GM23338 (cell line): ENCODE measurements at regions not wholly inside any gene's neighbourhood (a gene's known extent, or its start where the extent isn't known, plus 50 kb on each side); places are given as distances from the start of the nearest gene placed in this dataset.

ENCODE experiments used
- ATAC-seq: fragments of 200-7000 bp; cut with Tn5 transposase; 3 replicates; pipeline ENCODE4 v1.9.1; 2020
- DNase-seq: peaks from one replicate; pipeline ENCODE4 v3.0.0-alpha.2; 2015; ENCODE audit warnings: low spot score
- H2AFZ ChIP-seq: fragments of 200-600 bp; sonication (generic); 2 replicates; pipeline ENCODE4 v1.8.0; 2016; ENCODE audit warnings: antibody characterized with exemption, mild to moderate bottlenecking, moderate library complexity
- H3F3A ChIP-seq: fragments of 200-600 bp; sonication (generic); replicated peaks from 2 replicates; pipeline ENCODE4 v1.8.0; 2017; ENCODE audit warnings: antibody characterized with exemption, mixed run types, low read depth
- H3K27ac ChIP-seq: fragments of 200-600 bp; sonication (generic); 2 replicates; pipeline ENCODE4 v1.6.1; 2016; ENCODE audit warnings: low read depth
- H3K27me3 ChIP-seq: fragments of 200-600 bp; sonication (generic); 2 replicates; pipeline ENCODE4 v1.8.0; 2016; ENCODE audit warnings: mild to moderate bottlenecking, mixed run types, moderate library complexity; ENCODE audit not compliant: insufficient read depth
- H3K36me3 ChIP-seq: fragments of 200-600 bp; sonication (generic); 2 replicates; pipeline ENCODE4 v1.8.0; 2016; ENCODE audit warnings: mild to moderate bottlenecking; ENCODE audit not compliant: insufficient read depth
- H3K4me1 ChIP-seq: fragments of 200-600 bp; sonication (generic); 2 replicates; pipeline ENCODE4 v1.8.0; 2016; ENCODE audit warnings: mild to moderate bottlenecking, moderate library complexity; ENCODE audit not compliant: insufficient read depth
- H3K4me2 ChIP-seq: fragments of 200-600 bp; sonication (generic); 2 replicates; pipeline ENCODE4 v1.7.1; 2017; ENCODE audit warnings: mixed run types
- H3K4me3 ChIP-seq: fragments of 200-600 bp; sonication (generic); 2 replicates; pipeline ENCODE4 v1.6.1; 2016; ENCODE audit warnings: mixed run types
- H3K79me2 ChIP-seq: fragments of 200-600 bp; sonication (generic); replicated peaks from 2 replicates; pipeline ENCODE4 v1.8.0; 2017; ENCODE audit warnings: mild to moderate bottlenecking; ENCODE audit not compliant: insufficient read depth
- H3K9me2 ChIP-seq: fragments of 200-600 bp; sonication (generic); 2 replicates; pipeline ENCODE4 v1.8.0; 2017; ENCODE audit not compliant: insufficient read depth
- H4K20me1 ChIP-seq: fragments of 200-600 bp; sonication (generic); replicated peaks from 2 replicates; pipeline ENCODE4 v1.8.0; 2017; ENCODE audit warnings: mild to moderate bottlenecking; ENCODE audit not compliant: insufficient read depth
- H3K27ac Mint-ChIP-seq: 2 replicates; pipeline ENCODE4 v1.8.0; 2020; ENCODE audit warnings: inconsistent platforms, mild to moderate bottlenecking, moderate library complexity, mixed read lengths
- H3K27me3 Mint-ChIP-seq: 3 replicates; pipeline ENCODE4 v1.8.0; 2022; ENCODE audit warnings: low read depth, mild to moderate bottlenecking, moderate library complexity, mixed read lengths, inconsistent platforms; ENCODE audit not compliant: insufficient read depth, poor library complexity
- H3K36me3 Mint-ChIP-seq: 3 replicates; pipeline ENCODE4 v1.8.0; 2021; ENCODE audit warnings: low read depth, mild to moderate bottlenecking, inconsistent platforms, moderate library complexity, mixed read lengths
- H3K4me1 Mint-ChIP-seq: 3 replicates; pipeline ENCODE4 v1.8.0; 2020; ENCODE audit warnings: mild to moderate bottlenecking, inconsistent platforms, mixed read lengths
- H3K4me3 Mint-ChIP-seq: 3 replicates; pipeline ENCODE4 v1.8.0; 2021; ENCODE audit warnings: moderate library complexity, mild to moderate bottlenecking, inconsistent platforms, mixed read lengths
- H3K9me3 Mint-ChIP-seq: 3 replicates; pipeline ENCODE4 v1.8.0; 2020; ENCODE audit warnings: moderate library complexity, mild to moderate bottlenecking, inconsistent platforms, mixed read lengths
- CREB1 ChIP-seq: fragments of 250-450 bp; sonication (Bioruptor Pico); IDR thresholded peaks from 2 replicates; pipeline ENCODE4 v1.5.0; 2020; ENCODE audit warnings: low read depth, mild to moderate bottlenecking, moderate library complexity
- EZH2 ChIP-seq: fragments of 200-600 bp; sonication (generic); IDR thresholded peaks from one replicate; pipeline ENCODE4 v1.8.0; 2017; ENCODE audit warnings: antibody characterized with exemption, mild to moderate bottlenecking, low read depth; ENCODE audit not compliant: unreplicated experiment
- NANOG ChIP-seq: IDR thresholded peaks from 2 replicates; pipeline ENCODE4 v1.6.1; 2016; ENCODE audit warnings: antibody characterized with exemption, borderline replicate concordance
- POLR2AphosphoS5 ChIP-seq: IDR thresholded peaks from 2 replicates; pipeline ENCODE4 v1.6.1; 2016; ENCODE audit warnings: antibody characterized with exemption, low read depth
- STAT1 ChIP-seq: IDR thresholded peaks from one replicate; pipeline ENCODE4 v1.6.1; 2016; ENCODE audit warnings: antibody characterized with exemption; ENCODE audit not compliant: unreplicated experiment
- ZNF114 ChIP-seq: fragments of 250-450 bp; sonication (Bioruptor Pico); IDR thresholded peaks from 2 replicates; pipeline ENCODE4 v1.5.0; 2020; ENCODE audit warnings: mild to moderate bottlenecking, moderate library complexity
- ZNF331 ChIP-seq: fragments of 250-450 bp; sonication (Bioruptor Pico); IDR thresholded peaks from 2 replicates; pipeline ENCODE4 v1.5.0; 2020; ENCODE audit warnings: low read depth, mild to moderate bottlenecking, moderate library complexity
- TF ChIP-seq, protein P1 (sequence below), 2 experiments: fragments of 200-600 bp in 1 of 2; sonication (generic) in 1 of 2; conservative IDR thresholded peaks; 2 replicates each; pipeline versions ENCODE4 v1.5.1 to v1.6.1; 2016 to 2017; ENCODE audit warnings: antibody characterized with exemption in 2 of 2, low read depth in 2 of 2, mild to moderate bottlenecking in 2 of 2, moderate library complexity in 1 of 2
- TF ChIP-seq, protein P2 (sequence below): IDR thresholded peaks from one replicate; pipeline ENCODE4 v1.6.1; 2018; ENCODE audit warnings: antibody characterized with exemption; ENCODE audit not compliant: unreplicated experiment
- TF ChIP-seq, protein P3 (sequence below): IDR thresholded peaks from 2 replicates; pipeline ENCODE4 v1.6.1; 2016; ENCODE audit warnings: antibody characterized with exemption

DNA sequence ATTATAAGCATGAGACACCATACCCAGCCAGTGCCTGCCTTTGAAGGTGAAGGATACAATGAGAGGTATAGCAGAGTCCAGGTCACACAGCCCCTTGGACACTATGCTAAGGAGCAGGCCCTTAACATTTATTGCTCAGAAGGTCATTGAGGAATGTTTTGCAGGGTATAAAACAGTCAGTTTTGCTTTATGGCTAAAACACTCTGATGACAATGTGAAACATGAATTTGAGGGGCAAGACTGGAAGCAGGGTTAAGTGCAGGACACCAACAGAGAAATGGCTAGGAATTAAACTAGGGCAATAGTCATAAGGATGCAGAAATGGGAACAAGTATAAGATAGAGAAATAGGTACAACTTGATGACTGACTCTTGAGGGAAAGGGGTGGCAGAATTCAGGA, 141.1 kb downstream of the METTL4 start:
- H3K4me1 Mint-ChIP-seq = no peaks in the 10 kb centered on the region
- no peak overlapping the region for H3K27ac Mint-ChIP-seq
- Histone ChIP-seq H2AFZ (no peak overlapping the region), H3F3A (no peaks in the 10 kb centered on the region), H3K4me1 (no peaks in the 10 kb centered on the region), H3K27me3 (no peaks in the 10 kb centered on the region), H4K20me1 (no peaks in the 10 kb centered on the region), H3K27ac (no peak overlapping the region), H3K79me2 (no peaks in the 10 kb centered on the region), H3K4me3 (no peak overlapping the region), H3K36me3 (no peaks in the 10 kb centered on the region), H3K9me2 (0 out of 2 replicates have a peak, but pooled peaks cover 3% of the 10 kb centered on the region), H3K4me2 (no peak overlapping the region)
- H3K9me3 Mint-ChIP-seq = peaks cover 4% of the 10 kb centered on the region; the same call in 1 of the 3 replicates
- peaks cover 2% of the 10 kb centered on the region for H3K27me3 Mint-ChIP-seq
- H3K4me3 Mint-ChIP-seq = no peak overlapping the region
- H3K36me3 Mint-ChIP-seq = no peaks in the 10 kb centered on the region
- no peak for ATAC-seq
- no peak for TF ChIP-seq CREB1
- TF ChIP-seq POLR2AphosphoS5 = no peak
- TF ChIP-seq NANOG = no peak
- TF ChIP-seq EZH2 = no peak
- TF ChIP-seq, protein P1, sequence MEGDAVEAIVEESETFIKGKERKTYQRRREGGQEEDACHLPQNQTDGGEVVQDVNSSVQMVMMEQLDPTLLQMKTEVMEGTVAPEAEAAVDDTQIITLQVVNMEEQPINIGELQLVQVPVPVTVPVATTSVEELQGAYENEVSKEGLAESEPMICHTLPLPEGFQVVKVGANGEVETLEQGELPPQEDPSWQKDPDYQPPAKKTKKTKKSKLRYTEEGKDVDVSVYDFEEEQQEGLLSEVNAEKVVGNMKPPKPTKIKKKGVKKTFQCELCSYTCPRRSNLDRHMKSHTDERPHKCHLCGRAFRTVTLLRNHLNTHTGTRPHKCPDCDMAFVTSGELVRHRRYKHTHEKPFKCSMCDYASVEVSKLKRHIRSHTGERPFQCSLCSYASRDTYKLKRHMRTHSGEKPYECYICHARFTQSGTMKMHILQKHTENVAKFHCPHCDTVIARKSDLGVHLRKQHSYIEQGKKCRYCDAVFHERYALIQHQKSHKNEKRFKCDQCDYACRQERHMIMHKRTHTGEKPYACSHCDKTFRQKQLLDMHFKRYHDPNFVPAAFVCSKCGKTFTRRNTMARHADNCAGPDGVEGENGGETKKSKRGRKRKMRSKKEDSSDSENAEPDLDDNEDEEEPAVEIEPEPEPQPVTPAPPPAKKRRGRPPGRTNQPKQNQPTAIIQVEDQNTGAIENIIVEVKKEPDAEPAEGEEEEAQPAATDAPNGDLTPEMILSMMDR (conservative IDR thresholded peaks at IDR 0.05; ENCODE audit: low read depth in 2 of 2) = no peak
- DNase-seq = no peak

DNA sequence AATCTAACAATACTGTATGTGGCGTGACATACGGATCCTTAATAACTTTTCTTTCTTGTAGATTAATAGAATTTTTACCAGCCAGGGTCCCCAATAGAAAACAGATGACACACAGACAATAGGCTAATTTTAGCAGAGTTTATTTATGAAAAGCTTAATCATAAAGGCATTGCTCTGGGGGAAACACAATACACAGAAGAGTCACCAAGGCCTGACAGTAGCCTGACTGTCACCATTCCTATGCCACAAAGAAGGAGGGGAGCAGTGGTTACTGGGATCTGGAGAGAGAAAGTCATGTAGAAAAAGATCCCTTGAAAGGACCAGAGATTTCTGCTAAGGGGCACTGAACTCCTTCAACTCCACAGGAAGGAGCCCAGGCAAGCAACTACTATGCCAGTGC, 139.5 kb downstream of the METTL4 start:
- peaks cover 2% of the 10 kb centered on the region for H3K27me3 Mint-ChIP-seq
- TF ChIP-seq ZNF114 (CRISPR knock-in tag) = no peak
- TF ChIP-seq ZNF331 (CRISPR knock-in tag) = no peak
- TF ChIP-seq STAT1 = no peak
- TF ChIP-seq, protein P2, sequence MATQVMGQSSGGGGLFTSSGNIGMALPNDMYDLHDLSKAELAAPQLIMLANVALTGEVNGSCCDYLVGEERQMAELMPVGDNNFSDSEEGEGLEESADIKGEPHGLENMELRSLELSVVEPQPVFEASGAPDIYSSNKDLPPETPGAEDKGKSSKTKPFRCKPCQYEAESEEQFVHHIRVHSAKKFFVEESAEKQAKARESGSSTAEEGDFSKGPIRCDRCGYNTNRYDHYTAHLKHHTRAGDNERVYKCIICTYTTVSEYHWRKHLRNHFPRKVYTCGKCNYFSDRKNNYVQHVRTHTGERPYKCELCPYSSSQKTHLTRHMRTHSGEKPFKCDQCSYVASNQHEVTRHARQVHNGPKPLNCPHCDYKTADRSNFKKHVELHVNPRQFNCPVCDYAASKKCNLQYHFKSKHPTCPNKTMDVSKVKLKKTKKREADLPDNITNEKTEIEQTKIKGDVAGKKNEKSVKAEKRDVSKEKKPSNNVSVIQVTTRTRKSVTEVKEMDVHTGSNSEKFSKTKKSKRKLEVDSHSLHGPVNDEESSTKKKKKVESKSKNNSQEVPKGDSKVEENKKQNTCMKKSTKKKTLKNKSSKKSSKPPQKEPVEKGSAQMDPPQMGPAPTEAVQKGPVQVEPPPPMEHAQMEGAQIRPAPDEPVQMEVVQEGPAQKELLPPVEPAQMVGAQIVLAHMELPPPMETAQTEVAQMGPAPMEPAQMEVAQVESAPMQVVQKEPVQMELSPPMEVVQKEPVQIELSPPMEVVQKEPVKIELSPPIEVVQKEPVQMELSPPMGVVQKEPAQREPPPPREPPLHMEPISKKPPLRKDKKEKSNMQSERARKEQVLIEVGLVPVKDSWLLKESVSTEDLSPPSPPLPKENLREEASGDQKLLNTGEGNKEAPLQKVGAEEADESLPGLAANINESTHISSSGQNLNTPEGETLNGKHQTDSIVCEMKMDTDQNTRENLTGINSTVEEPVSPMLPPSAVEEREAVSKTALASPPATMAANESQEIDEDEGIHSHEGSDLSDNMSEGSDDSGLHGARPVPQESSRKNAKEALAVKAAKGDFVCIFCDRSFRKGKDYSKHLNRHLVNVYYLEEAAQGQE = no peak
- no peak for TF ChIP-seq POLR2AphosphoS5
- TF ChIP-seq, protein P3, sequence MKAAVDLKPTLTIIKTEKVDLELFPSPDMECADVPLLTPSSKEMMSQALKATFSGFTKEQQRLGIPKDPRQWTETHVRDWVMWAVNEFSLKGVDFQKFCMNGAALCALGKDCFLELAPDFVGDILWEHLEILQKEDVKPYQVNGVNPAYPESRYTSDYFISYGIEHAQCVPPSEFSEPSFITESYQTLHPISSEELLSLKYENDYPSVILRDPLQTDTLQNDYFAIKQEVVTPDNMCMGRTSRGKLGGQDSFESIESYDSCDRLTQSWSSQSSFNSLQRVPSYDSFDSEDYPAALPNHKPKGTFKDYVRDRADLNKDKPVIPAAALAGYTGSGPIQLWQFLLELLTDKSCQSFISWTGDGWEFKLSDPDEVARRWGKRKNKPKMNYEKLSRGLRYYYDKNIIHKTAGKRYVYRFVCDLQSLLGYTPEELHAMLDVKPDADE = no peak

More for the DNA sequence above, 139.5 kb downstream of the METTL4 start:
- ATAC-seq (no peak), DNase-seq (no peak)
- H3K4me3 ChIP-seq = no peak overlapping the region
- Mint-ChIP-seq H3K36me3 (no peaks in the 10 kb centered on the region), H3K9me3 (peaks cover 4% of the 10 kb centered on the region; the same call in 1 of the 3 replicates), H3K4me3 (no peak overlapping the region), H3K27ac (no peak overlapping the region), H3K4me1 (no peaks in the 10 kb centered on the region)
- no peak overlapping the region for H3K4me2 ChIP-seq
- H4K20me1 ChIP-seq = no peaks in the 10 kb centered on the region
- no peaks in the 10 kb centered on the region for H3K27me3 ChIP-seq
- H3K27ac ChIP-seq = no peak overlapping the region
- 0 out of 2 replicates have a peak, but pooled peaks cover 3% of the 10 kb centered on the region for H3K9me2 ChIP-seq
- H3K79me2 ChIP-seq = no peaks in the 10 kb centered on the region
- no peaks in the 10 kb centered on the region for H3K36me3 ChIP-seq
- H3F3A ChIP-seq = no peaks in the 10 kb centered on the region
- H2AFZ ChIP-seq = peak overlapping the region; percentile 73; the same call in 1 of the 2 replicates
- no peaks in the 10 kb centered on the region for H3K4me1 ChIP-seq
